ENCODE measurements at regions not wholly inside any gene's neighbourhood (a gene's known extent, or its start where the extent isn't known, plus 50 kb on each side); places are given as distances from the start of the nearest gene placed in this dataset.

- Histone ChIP-seq H3K9me2 (ENCODE audit: insufficient read depth) (no peaks in the 10 kb centered on the region), H2AFZ (ENCODE audit: low read depth, low read length, poor library complexity, severe bottlenecking) (no peak overlapping the region), H3K36me3 (ENCODE audit: control insufficient read depth in 1 of 2, insufficient read depth in 2 of 2, low read length in 2 of 2) (no peaks in the 10 kb centered on the region), H3K4me3 (replicated peaks in 1 of 2; ENCODE audit: low read depth in 1 of 2, low read length in 2 of 2) (no peak overlapping the region), H3K27ac (ENCODE audit: low read depth, low read length) (no peak overlapping the region), H3K9ac (ENCODE audit: low read length) (no peak overlapping the region), H3K27me3 (ENCODE audit: insufficient read depth, low read length) (no peaks in the 10 kb centered on the region), H3K79me2 (ENCODE audit: insufficient read depth, low read length) (no peaks in the 10 kb centered on the region), H4K20me1 (ENCODE audit: insufficient read depth) (no peaks in the 10 kb centered on the region), H3K9me3 (ENCODE audit: control insufficient read depth in 1 of 2, insufficient read depth in 1 of 2, low read depth in 1 of 2, low read length in 2 of 2) (no peaks in the 10 kb centered on the region), H3K4me1 (ENCODE audit: control insufficient read depth in 1 of 2, insufficient read depth in 2 of 2, low read length in 2 of 2) (no peaks in the 10 kb centered on the region), H3K4me2 (ENCODE audit: low read length) (no peak overlapping the region)
- ChIA-PET POLR2A (no interaction called here), RAD21 (ENCODE audit: low non-redundant PET in 1 of 2, low total read pairs in 2 of 2, uncharacterized antibody in 2 of 2, unreplicated experiment in 2 of 2) (no interaction called here), CTCF (no interaction called here)
- ATAC-seq (no peak), DNase-seq (ENCODE audit: low read depth, low spot score) (no peak)
- intact Hi-C loops (cut with micrococcal nuclease) = no loop called here
- TF ChIP-seq SRF (IDR thresholded peaks at IDR 0.05; ENCODE audit: low read depth) (no peak), EGR1 (IDR thresholded peaks at IDR 0.05; ENCODE audit: low read depth) (no peak), YY1 (IDR thresholded peaks at IDR 0.05; ENCODE audit: extremely low read depth, insufficient replicate concordance, low read depth, low read length) (no peak), JUND (IDR thresholded peaks at IDR 0.05) (no peak), EZH2phosphoT487 (IDR thresholded peaks at IDR 0.05; ENCODE audit: borderline replicate concordance) (no peak), RAD21 (IDR thresholded peaks at IDR 0.05; ENCODE audit: low read depth) (no peak), ZFX (IDR thresholded peaks at IDR 0.05) (no peak), REST (IDR thresholded peaks at IDR 0.05; ENCODE audit: low read depth) (no peak), ZNF274 (IDR thresholded peaks at IDR 0.05; ENCODE audit: low read depth, low read length) (no peak), POLR2A (IDR thresholded peaks at IDR 0.05; ENCODE audit: borderline replicate concordance, extremely low read depth, insufficient read depth, insufficient read length) (no peak), POLR2AphosphoS5 (IDR thresholded peaks at IDR 0.05; ENCODE audit: low read depth, low read length) (no peak), ZBTB33 (IDR thresholded peaks at IDR 0.05; ENCODE audit: extremely low read depth, insufficient replicate concordance, low read length) (no peak), CTCF (IDR thresholded peaks at IDR 0.05 in 2 of 3, conservative IDR thresholded peaks at IDR 0.05 in 1 of 3; ENCODE audit: borderline replicate concordance in 1 of 3, insufficient read depth in 1 of 3, low read depth in 2 of 3, low read length in 2 of 3) (no peak), ATF3 (IDR thresholded peaks at IDR 0.05) (no peak), FOSL1 (IDR thresholded peaks at IDR 0.05; ENCODE audit: low read depth) (no peak), CEBPB (IDR thresholded peaks at IDR 0.05; ENCODE audit: low read depth) (no peak), ELF1 (IDR thresholded peaks at IDR 0.05; ENCODE audit: borderline replicate concordance, low read depth) (no peak), TCF7L2 (IDR thresholded peaks at IDR 0.05; ENCODE audit: borderline replicate concordance, extremely low read depth, insufficient read depth, insufficient read length) (no peak), MAX (IDR thresholded peaks at IDR 0.05) (no peak)
- no TSS peak for BruUV-seq (replicated peaks)
Measured at GRCh38 chr4:107210450-107211239, 174.5 kb upstream of the DKK2 start.
